Choroid plexus epithelial cell (primary cell): ENCODE measurements at regions not wholly inside any gene's neighbourhood (a gene's known extent, or its start where the extent isn't known, plus 50 kb on each side); places are given as distances from the start of the nearest gene placed in this dataset.
"Not testable (repeated sequence)": the region's sequence is repeated elsewhere in the genome, so short reads cannot be mapped to it uniquely, and the experiment has no call there.

Experiments used
- DNase-seq: peaks from one replicate; pipeline ENCODE4 v3.0.0-alpha.2; 2010; ENCODE audit warnings: low read depth
- H3K4me3 ChIP-seq: 2 replicates; pipeline ENCODE4 v1.5.1; 2011; ENCODE audit warnings: low read depth, mild to moderate bottlenecking, control low read depth, low read length, moderate library complexity
- CTCF ChIP-seq: conservative IDR thresholded peaks from 2 replicates; pipeline ENCODE4 v1.5.1; 2011; ENCODE audit warnings: low read depth, mild to moderate bottlenecking, control low read depth, inconsistent platforms, low read length, moderate library complexity

GRCh38 chr11:33982661-33983060 lies 68.9 kb upstream of the CAPRIN1 start:
- no peak for TF ChIP-seq CTCF
- DNase-seq = no peak
- no peak overlapping the region for H3K4me3 ChIP-seq

- no peak for DNase-seq
- TF ChIP-seq CTCF = no peak
- H3K4me3 ChIP-seq = no peak overlapping the region
These were observed 70.6 kb upstream of the CAPRIN1 start for GRCh38 chr11:33980897-33981296.

- no peak for DNase-seq
- no peak overlapping the region for H3K4me3 ChIP-seq
- TF ChIP-seq CTCF = no peak
These were observed 73.2 kb upstream of the CAPRIN1 start for GRCh38 chr11:33978376-33978775.

GRCh38 chr11:33977676-33978075 lies 73.9 kb upstream of the CAPRIN1 start:
- DNase-seq = no peak

GRCh38 chr11:33976495-33977199 lies 74.9 kb upstream of the CAPRIN1 start:
- no peak for TF ChIP-seq CTCF
- H3K4me3 ChIP-seq = no peak overlapping the region
- peak; percentile 35 for DNase-seq

More at GRCh38 chr11:33977676-33978075, 73.9 kb upstream of the CAPRIN1 start:
- TF ChIP-seq CTCF = no peak
- H3K4me3 ChIP-seq = no peak overlapping the region

GRCh38 chr11:33974804-33975203 lies 76.7 kb upstream of the CAPRIN1 start:
- no peak overlapping the region for H3K4me3 ChIP-seq
- DNase-seq = no peak
- no peak for TF ChIP-seq CTCF

- DNase-seq, H3K4me3 ChIP-seq: not testable (repeated sequence)
These were observed 79.7 kb upstream of the LMO2 start for GRCh38 chr11:33971530-33971929.
